ENCODE measurements at regions not wholly inside any gene's neighbourhood (a gene's known extent, or its start where the extent isn't known, plus 50 kb on each side); places are given as distances from the start of the nearest gene placed in this dataset.

DNA sequence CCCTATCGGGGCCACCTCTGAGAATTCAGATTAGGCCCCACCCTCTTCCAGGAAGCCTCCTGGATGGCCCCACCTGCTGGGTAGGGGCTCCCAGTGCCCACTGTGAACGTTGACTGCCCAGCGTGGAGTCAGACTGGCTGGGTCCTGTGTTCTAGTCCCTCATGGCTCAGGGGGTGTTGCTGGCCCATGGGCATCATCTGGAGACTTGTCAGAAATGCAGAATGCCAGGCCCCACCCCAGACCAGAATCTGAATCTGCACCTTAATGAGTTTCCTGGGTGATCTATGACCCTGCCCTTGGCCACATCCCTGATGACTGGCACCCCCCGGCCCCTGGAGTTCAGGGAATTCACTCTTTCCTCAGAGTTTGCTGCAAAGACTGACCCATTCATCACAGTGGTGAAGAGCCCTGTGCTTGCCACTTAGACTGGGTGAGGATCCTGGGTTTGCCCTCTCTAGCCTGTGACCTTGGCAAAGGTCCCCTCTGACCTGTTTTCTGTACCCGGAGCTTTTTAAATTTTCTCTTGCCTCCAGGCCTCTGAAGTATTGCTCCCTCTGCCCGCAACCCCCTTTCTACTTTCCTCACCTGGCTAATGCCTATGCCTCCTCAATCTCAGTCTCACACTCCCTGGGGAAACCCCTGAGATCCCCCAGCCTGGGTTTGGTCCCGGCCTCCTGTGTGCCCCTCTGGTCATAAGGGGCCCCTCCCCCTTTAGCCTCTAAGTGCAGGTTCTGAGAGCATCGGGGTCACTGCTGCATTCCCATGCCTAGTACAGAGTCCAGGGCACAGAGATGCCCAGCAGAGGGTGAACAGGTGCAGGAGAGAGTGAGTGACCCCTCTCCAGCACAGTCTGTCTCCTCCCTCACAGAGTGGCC lies 184.2 kb downstream of the MATN1 start:
- ChIA-PET CTCF (no interaction called here), POLR2A (no interaction called here), RAD21 (ENCODE audit: low non-redundant PET in 1 of 2, low total read pairs in 2 of 2, uncharacterized antibody in 2 of 2, unreplicated experiment in 2 of 2) (no interaction called here)
- intact Hi-C loops (cut with micrococcal nuclease): no loop called here
- H4K20me1 ChIP-seq (ENCODE audit: insufficient read depth): no peaks in the 10 kb centered on the region
- H3K9me2 ChIP-seq (ENCODE audit: insufficient read depth): no peaks in the 10 kb centered on the region
- TF ChIP-seq, protein P1, sequence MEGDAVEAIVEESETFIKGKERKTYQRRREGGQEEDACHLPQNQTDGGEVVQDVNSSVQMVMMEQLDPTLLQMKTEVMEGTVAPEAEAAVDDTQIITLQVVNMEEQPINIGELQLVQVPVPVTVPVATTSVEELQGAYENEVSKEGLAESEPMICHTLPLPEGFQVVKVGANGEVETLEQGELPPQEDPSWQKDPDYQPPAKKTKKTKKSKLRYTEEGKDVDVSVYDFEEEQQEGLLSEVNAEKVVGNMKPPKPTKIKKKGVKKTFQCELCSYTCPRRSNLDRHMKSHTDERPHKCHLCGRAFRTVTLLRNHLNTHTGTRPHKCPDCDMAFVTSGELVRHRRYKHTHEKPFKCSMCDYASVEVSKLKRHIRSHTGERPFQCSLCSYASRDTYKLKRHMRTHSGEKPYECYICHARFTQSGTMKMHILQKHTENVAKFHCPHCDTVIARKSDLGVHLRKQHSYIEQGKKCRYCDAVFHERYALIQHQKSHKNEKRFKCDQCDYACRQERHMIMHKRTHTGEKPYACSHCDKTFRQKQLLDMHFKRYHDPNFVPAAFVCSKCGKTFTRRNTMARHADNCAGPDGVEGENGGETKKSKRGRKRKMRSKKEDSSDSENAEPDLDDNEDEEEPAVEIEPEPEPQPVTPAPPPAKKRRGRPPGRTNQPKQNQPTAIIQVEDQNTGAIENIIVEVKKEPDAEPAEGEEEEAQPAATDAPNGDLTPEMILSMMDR (IDR thresholded peaks at IDR 0.05 in 2 of 3, conservative IDR thresholded peaks at IDR 0.05 in 1 of 3; ENCODE audit: borderline replicate concordance in 1 of 3, insufficient read depth in 1 of 3, low read depth in 2 of 3, low read length in 2 of 3): no peak
- TF ChIP-seq, protein P2, sequence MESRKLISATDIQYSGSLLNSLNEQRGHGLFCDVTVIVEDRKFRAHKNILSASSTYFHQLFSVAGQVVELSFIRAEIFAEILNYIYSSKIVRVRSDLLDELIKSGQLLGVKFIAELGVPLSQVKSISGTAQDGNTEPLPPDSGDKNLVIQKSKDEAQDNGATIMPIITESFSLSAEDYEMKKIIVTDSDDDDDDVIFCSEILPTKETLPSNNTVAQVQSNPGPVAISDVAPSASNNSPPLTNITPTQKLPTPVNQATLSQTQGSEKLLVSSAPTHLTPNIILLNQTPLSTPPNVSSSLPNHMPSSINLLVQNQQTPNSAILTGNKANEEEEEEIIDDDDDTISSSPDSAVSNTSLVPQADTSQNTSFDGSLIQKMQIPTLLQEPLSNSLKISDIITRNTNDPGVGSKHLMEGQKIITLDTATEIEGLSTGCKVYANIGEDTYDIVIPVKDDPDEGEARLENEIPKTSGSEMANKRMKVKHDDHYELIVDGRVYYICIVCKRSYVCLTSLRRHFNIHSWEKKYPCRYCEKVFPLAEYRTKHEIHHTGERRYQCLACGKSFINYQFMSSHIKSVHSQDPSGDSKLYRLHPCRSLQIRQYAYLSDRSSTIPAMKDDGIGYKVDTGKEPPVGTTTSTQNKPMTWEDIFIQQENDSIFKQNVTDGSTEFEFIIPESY (IDR thresholded peaks at IDR 0.05; ENCODE audit: extremely low read depth, insufficient replicate concordance, low read length): no peak
- no peak for TF ChIP-seq POLR2A (IDR thresholded peaks at IDR 0.05; ENCODE audit: borderline replicate concordance, extremely low read depth, insufficient read depth, insufficient read length)
- TF ChIP-seq SP1 (IDR thresholded peaks at IDR 0.05; ENCODE audit: low read depth): no peak
- no peak for TF ChIP-seq POLR2AphosphoS5 (IDR thresholded peaks at IDR 0.05; ENCODE audit: low read depth, low read length)
- no peak for TF ChIP-seq ATF3 (IDR thresholded peaks at IDR 0.05)
- no peak for TF ChIP-seq TCF7L2 (IDR thresholded peaks at IDR 0.05; ENCODE audit: borderline replicate concordance, extremely low read depth, insufficient read depth, insufficient read length)
- TF ChIP-seq ELF1 (IDR thresholded peaks at IDR 0.05; ENCODE audit: borderline replicate concordance, low read depth): no peak
- no peak for TF ChIP-seq SIN3A (IDR thresholded peaks at IDR 0.05; ENCODE audit: low read depth)
- no peak for TF ChIP-seq ZNF274 (IDR thresholded peaks at IDR 0.05; ENCODE audit: low read depth, low read length)
- no peak for TF ChIP-seq EZH2phosphoT487 (IDR thresholded peaks at IDR 0.05; ENCODE audit: borderline replicate concordance)
- no peak for TF ChIP-seq EZH2 (IDR thresholded peaks at IDR 0.05)
- TF ChIP-seq CEBPB (IDR thresholded peaks at IDR 0.05; ENCODE audit: low read depth): no peak
- TF ChIP-seq ZFX (IDR thresholded peaks at IDR 0.05): no peak
- no peak for TF ChIP-seq RAD21 (IDR thresholded peaks at IDR 0.05; ENCODE audit: low read depth)
- TF ChIP-seq JUND (IDR thresholded peaks at IDR 0.05): no peak
- TF ChIP-seq, protein P3, sequence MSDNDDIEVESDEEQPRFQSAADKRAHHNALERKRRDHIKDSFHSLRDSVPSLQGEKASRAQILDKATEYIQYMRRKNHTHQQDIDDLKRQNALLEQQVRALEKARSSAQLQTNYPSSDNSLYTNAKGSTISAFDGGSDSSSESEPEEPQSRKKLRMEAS (IDR thresholded peaks at IDR 0.05): no peak
- TF ChIP-seq FOSL1 (IDR thresholded peaks at IDR 0.05; ENCODE audit: low read depth): no peak
- TF ChIP-seq CBX3 (IDR thresholded peaks at IDR 0.05; ENCODE audit: low read depth): no peak
- no peak for ATAC-seq
- no peak overlapping the region for H3K4me2 ChIP-seq (ENCODE audit: low read length)
- H3K4me3 ChIP-seq (replicated peaks in 1 of 2; ENCODE audit: low read depth in 1 of 2, low read length in 2 of 2): no peak overlapping the region
- H3K36me3 ChIP-seq (ENCODE audit: control insufficient read depth in 1 of 2, insufficient read depth in 2 of 2, low read length in 2 of 2): no peaks in the 10 kb centered on the region
- H2AFZ ChIP-seq (ENCODE audit: low read depth, low read length, poor library complexity, severe bottlenecking): no peak overlapping the region
- H3K27me3 ChIP-seq (ENCODE audit: insufficient read depth, low read length): no peaks in the 10 kb centered on the region
- no peaks in the 10 kb centered on the region for H3K9me3 ChIP-seq (ENCODE audit: control insufficient read depth in 1 of 2, insufficient read depth in 1 of 2, low read depth in 1 of 2, low read length in 2 of 2)
- H3K27ac ChIP-seq (ENCODE audit: low read depth, low read length): no peak overlapping the region
- H3K79me2 ChIP-seq (ENCODE audit: insufficient read depth, low read length): no peaks in the 10 kb centered on the region
- H3K4me1 ChIP-seq (ENCODE audit: control insufficient read depth in 1 of 2, insufficient read depth in 2 of 2, low read length in 2 of 2): no peaks in the 10 kb centered on the region
- no peak for DNase-seq (ENCODE audit: low read depth, low spot score)
- H3K9ac ChIP-seq (ENCODE audit: low read length): no peak overlapping the region
- no TSS peak for BruUV-seq (replicated peaks)

All from HCT116 (cell line).